SK-N-SH (cell line): ENCODE measurements at regions not wholly inside any gene's neighbourhood (a gene's known extent, or its start where the extent isn't known, plus 50 kb on each side); places are given as distances from the start of the nearest gene placed in this dataset.
A peak's percentile ranks its signal among the peaks of the same experiment; 100 is the strongest.

Experiments used
- EP300 ChIP-seq, 2 experiments: IDR thresholded peaks; 2 replicates each; pipeline versions ENCODE4 v1.4.0 to v1.6.1; 2012; ENCODE audit warnings: borderline replicate concordance in 1 of 2, low read depth in 1 of 2, low read length in 1 of 2
- EZH2phosphoT487 ChIP-seq: fragments of 200-600 bp; sonication (generic); IDR thresholded peaks from 2 replicates; pipeline ENCODE4 v1.6.1; 2017; ENCODE audit warnings: low read depth, mixed run types, mild to moderate bottlenecking, antibody characterized with exemption, moderate library complexity, borderline replicate concordance
- FOSL2 ChIP-seq: IDR thresholded peaks from 2 replicates; pipeline ENCODE4 v1.4.0; 2012; ENCODE audit warnings: low read depth, mild to moderate bottlenecking, moderate library complexity, borderline replicate concordance
- FOXJ3 ChIP-seq: sonication (generic); formaldehyde crosslinking; IDR thresholded peaks from 2 replicates; pipeline ENCODE4 v1.5.1; 2020; ENCODE audit warnings: mild to moderate bottlenecking, missing genetic modification reagents
- FOXM1 ChIP-seq: IDR thresholded peaks from 2 replicates; pipeline ENCODE4 v1.4.0; 2012; ENCODE audit warnings: low read depth, mild to moderate bottlenecking
- GABPA ChIP-seq: IDR thresholded peaks from 2 replicates; pipeline ENCODE4 v1.4.0; 2012; ENCODE audit warnings: low read depth, mild to moderate bottlenecking
- MAX ChIP-seq: IDR thresholded peaks from 2 replicates; pipeline ENCODE4 v1.4.0; 2012; ENCODE audit warnings: low read depth
- MEF2A ChIP-seq: IDR thresholded peaks from 2 replicates; pipeline ENCODE4 v1.4.0; 2012; ENCODE audit warnings: low read depth, borderline replicate concordance
- MXI1 ChIP-seq: IDR thresholded peaks from 2 replicates; pipeline ENCODE4 v1.6.1; 2012; ENCODE audit warnings: mild to moderate bottlenecking, low read depth, low read length, improper control_type of control experiment
- POLR2AphosphoS5 ChIP-seq: IDR thresholded peaks from 2 replicates; pipeline ENCODE4 v1.6.1; 2012; ENCODE audit warnings: low read depth, low read length
- RAD21 ChIP-seq: IDR thresholded peaks from 2 replicates; pipeline ENCODE4 v1.6.1; 2012; ENCODE audit warnings: mild to moderate bottlenecking, low read length
- REST ChIP-seq: IDR thresholded peaks from 2 replicates; pipeline ENCODE4 v1.6.1; 2012; ENCODE audit warnings: mild to moderate bottlenecking, low read depth, low read length, moderate library complexity
- RXRA ChIP-seq: IDR thresholded peaks from 2 replicates; pipeline ENCODE4 v1.4.0; 2012; ENCODE audit warnings: low read depth, mild to moderate bottlenecking, borderline replicate concordance
- SIN3A ChIP-seq: IDR thresholded peaks from 2 replicates; pipeline ENCODE4 v1.6.1; 2012; ENCODE audit warnings: low read depth, mild to moderate bottlenecking, low read length, moderate library complexity, borderline replicate concordance
- SMC3 ChIP-seq: IDR thresholded peaks from 2 replicates; pipeline ENCODE4 v1.6.1; 2012; ENCODE audit warnings: low read depth, low read length, improper control_type of control experiment
- TAF1 ChIP-seq: IDR thresholded peaks from 2 replicates; pipeline ENCODE4 v1.6.1; 2012; ENCODE audit warnings: low read depth, mild to moderate bottlenecking, low read length, moderate library complexity, borderline replicate concordance
- USF1 ChIP-seq: IDR thresholded peaks from 2 replicates; pipeline ENCODE4 v1.4.0; 2012; ENCODE audit warnings: low read depth, borderline replicate concordance
- USF2 ChIP-seq: fragments of 150-350 bp; IDR thresholded peaks from 2 replicates; pipeline ENCODE4 v1.6.1; 2017; ENCODE audit warnings: antibody characterized with exemption, low read length, low read depth, borderline replicate concordance
- YY1 ChIP-seq: IDR thresholded peaks from 2 replicates; pipeline ENCODE4 v1.4.0; 2012; ENCODE audit warnings: low read depth, mild to moderate bottlenecking

- TF ChIP-seq TAF1 (no peak), FOXJ3 (CRISPR knock-in tag) (no peak), USF1 (no peak), REST (no peak), RXRA (no peak), FOXM1 (no peak), EP300 (IDR thresholded peaks at IDR 0.05; ENCODE audit: borderline replicate concordance in 1 of 2, low read depth in 1 of 2, low read length in 1 of 2) (peak in 1 of 2 experiments; percentile 64; a peak in 1 of 4 replicates), POLR2AphosphoS5 (no peak), MXI1 (no peak), FOSL2 (peak; percentile 82), EZH2phosphoT487 (no peak), RAD21 (no peak), SMC3 (no peak), YY1 (no peak), MEF2A (no peak), USF2 (no peak), GABPA (no peak), MAX (no peak), SIN3A (no peak)
Observed at GRCh38 chr2:144083211-144083610, 436.7 kb downstream of the ZEB2 start (continued).
